ENCODE measurements at regions not wholly inside any gene's neighbourhood (a gene's known extent, or its start where the extent isn't known, plus 50 kb on each side); places are given as distances from the start of the nearest gene placed in this dataset.

DNA sequence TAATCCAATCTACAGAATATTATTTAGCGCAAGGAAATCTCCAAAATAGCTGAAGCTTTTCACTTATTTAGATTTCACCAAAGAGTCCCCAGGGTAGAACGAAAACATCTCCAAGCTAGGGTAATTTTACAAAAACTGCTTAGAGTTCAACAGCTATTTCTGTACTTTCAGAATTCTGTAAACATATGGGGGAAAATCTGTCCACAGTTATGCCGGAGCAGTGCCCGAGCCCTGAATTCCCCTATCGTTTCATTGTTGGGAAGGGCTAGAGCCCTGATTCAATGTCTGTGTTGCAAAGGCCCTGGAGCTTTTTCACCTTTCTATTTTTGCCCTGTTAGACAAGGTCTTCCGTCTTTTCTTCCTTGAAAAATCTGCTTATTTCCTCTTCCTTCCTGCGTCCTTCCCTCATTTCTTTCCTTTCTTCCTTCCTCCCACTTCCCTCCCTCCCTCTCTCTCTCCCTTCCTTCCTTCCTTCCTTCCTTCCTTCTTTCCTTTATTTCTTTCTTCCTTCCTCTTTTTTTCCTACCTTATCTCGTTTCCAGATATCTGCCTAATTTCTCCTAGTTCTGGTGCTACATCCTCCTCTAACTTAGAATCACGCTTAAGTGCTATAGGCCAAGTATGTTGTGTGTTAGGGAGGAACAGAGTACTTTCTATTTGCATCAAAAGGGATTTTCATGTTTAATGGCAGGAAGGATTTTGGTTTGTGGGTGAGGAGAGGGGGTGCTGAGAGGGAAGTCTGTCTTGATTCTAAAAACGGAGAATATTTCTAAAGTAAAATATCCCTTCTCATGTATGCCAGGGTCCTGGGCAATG is 122.5 kb upstream of the BMP2 start:
- no peak overlapping the region for H3K9ac ChIP-seq (ENCODE audit: low read depth in 1 of 2, low read length in 2 of 2)
- H3K4me3 ChIP-seq (ENCODE audit: low read depth in 1 of 3, low read length in 3 of 3), result no peak overlapping the region
- H3K4me1 ChIP-seq (ENCODE audit: control insufficient read depth in 4 of 4, insufficient read depth in 4 of 4, low read length in 3 of 4), result no peaks in the 10 kb centered on the region
- no peaks in the 10 kb centered on the region for H3K27me3 ChIP-seq (ENCODE audit: control insufficient read depth in 4 of 4, insufficient read depth in 4 of 4, low read length in 3 of 4)
- TF ChIP-seq, protein P1, sequence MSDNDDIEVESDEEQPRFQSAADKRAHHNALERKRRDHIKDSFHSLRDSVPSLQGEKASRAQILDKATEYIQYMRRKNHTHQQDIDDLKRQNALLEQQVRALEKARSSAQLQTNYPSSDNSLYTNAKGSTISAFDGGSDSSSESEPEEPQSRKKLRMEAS (IDR thresholded peaks at IDR 0.05), result no peak
- TF ChIP-seq GABPA (IDR thresholded peaks at IDR 0.05 in 1 of 2, conservative IDR thresholded peaks at IDR 0.05 in 1 of 2), result no peak
- H3K9me3 ChIP-seq (ENCODE audit: control insufficient read depth in 4 of 4, low read length in 3 of 4), result no peaks in the 10 kb centered on the region
- DNase-seq (ENCODE audit: low spot score), result no peak
- WGBS, result 85% methylated on average over 10 of the region's 10 CpGs
- H3K27ac ChIP-seq (ENCODE audit: low read depth in 1 of 2, low read length in 2 of 2), result no peak overlapping the region
- no peaks in the 10 kb centered on the region for H3K36me3 ChIP-seq (ENCODE audit: control insufficient read depth in 4 of 4, insufficient read depth in 3 of 4, low read depth in 1 of 4, low read length in 3 of 4)

DNA sequence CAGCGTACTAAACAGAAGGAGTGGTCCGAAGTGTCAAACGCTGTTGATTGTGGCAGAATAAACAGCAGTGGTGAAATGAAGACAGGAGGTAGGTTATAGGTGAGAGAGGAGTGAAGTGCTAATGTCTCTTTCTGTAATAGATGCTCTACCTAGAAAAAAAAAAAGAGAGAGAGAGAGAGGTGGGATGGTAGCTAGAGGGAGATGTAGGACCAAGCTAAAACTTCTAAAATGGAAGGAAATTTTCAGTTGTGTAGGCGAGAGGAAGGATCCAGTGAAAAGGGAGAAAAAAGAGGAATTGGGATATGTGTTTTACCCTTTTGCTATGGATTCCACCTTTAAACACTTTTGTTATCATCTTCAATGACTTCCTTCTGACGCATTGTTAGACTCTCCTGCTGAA is 126.5 kb upstream of the BMP2 start:
- no peak for DNase-seq (ENCODE audit: low spot score)
- TF ChIP-seq CTCF (IDR thresholded peaks at IDR 0.05; ENCODE audit: low read depth, low read length, missing input control) (peak; percentile 16), RAD21 (IDR thresholded peaks at IDR 0.05) (peak; percentile 74), HNF4G (IDR thresholded peaks at IDR 0.05) (no peak)
- Histone ChIP-seq H3K27ac (ENCODE audit: low read depth in 1 of 2, low read length in 2 of 2) (no peak overlapping the region), H3K9ac (ENCODE audit: low read depth in 1 of 2, low read length in 2 of 2) (no peak overlapping the region), H3K9me3 (ENCODE audit: control insufficient read depth in 4 of 4, low read length in 3 of 4) (no peaks in the 10 kb centered on the region), H3K27me3 (ENCODE audit: control insufficient read depth in 4 of 4, insufficient read depth in 4 of 4, low read length in 3 of 4) (no peaks in the 10 kb centered on the region), H3K4me3 (ENCODE audit: low read depth in 1 of 3, low read length in 3 of 3) (no peak overlapping the region), H3K36me3 (ENCODE audit: control insufficient read depth in 4 of 4, insufficient read depth in 3 of 4, low read depth in 1 of 4, low read length in 3 of 4) (no peaks in the 10 kb centered on the region), H3K4me1 (ENCODE audit: control insufficient read depth in 4 of 4, insufficient read depth in 4 of 4, low read length in 3 of 4) (no peaks in the 10 kb centered on the region)
- WGBS, result 68% methylated on average over 5 of the region's 5 CpGs

DNA sequence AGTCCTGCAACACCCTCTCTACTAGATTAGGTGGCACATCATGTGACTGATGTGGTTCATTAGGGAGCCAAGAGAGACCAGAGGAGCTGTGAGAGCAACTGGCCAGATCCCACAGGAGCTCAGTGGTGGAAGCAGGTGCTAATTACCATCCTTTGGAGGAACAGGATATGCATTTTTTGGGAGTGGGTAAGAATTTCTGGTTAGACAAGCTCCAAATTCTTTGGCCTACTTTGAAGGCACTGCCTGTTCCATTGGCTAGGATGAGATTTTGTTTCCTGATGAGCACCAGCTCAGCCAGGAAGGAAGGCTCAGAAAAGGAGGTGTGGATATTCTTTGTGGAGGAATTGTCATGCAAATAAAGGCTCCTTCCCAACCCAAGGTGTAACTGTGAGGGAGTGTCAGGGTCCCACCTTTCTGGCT is 130.3 kb upstream of the BMP2 start:
- H3K4me1 ChIP-seq (ENCODE audit: control insufficient read depth in 4 of 4, insufficient read depth in 4 of 4, low read length in 3 of 4), result no peaks in the 10 kb centered on the region
- no peak for DNase-seq (ENCODE audit: low spot score)
- no peaks in the 10 kb centered on the region for H3K36me3 ChIP-seq (ENCODE audit: control insufficient read depth in 4 of 4, insufficient read depth in 3 of 4, low read depth in 1 of 4, low read length in 3 of 4)
- H3K27me3 ChIP-seq (ENCODE audit: control insufficient read depth in 4 of 4, insufficient read depth in 4 of 4, low read length in 3 of 4), result no peaks in the 10 kb centered on the region
- H3K9me3 ChIP-seq (ENCODE audit: control insufficient read depth in 4 of 4, low read length in 3 of 4), result no peaks in the 10 kb centered on the region
- no peak for TF ChIP-seq TAF1 (conservative IDR thresholded peaks at IDR 0.05)
- no peak for TF ChIP-seq FOXA2 (IDR thresholded peaks at IDR 0.05)
- no peak for TF ChIP-seq CTCF (IDR thresholded peaks at IDR 0.05; ENCODE audit: low read depth, low read length, missing input control)
- no peak for TF ChIP-seq RAD21 (IDR thresholded peaks at IDR 0.05)
- no peak overlapping the region for H3K9ac ChIP-seq (ENCODE audit: low read depth in 1 of 2, low read length in 2 of 2)
- no peak overlapping the region for H3K4me3 ChIP-seq (ENCODE audit: low read depth in 1 of 3, low read length in 3 of 3)
- H3K27ac ChIP-seq (ENCODE audit: low read depth in 1 of 2, low read length in 2 of 2), result no peak overlapping the region
